ENCODE measurements at regions not wholly inside any gene's neighbourhood (a gene's known extent, or its start where the extent isn't known, plus 50 kb on each side); places are given as distances from the start of the nearest gene placed in this dataset.

- DNase-seq, result no peak
- TF ChIP-seq CTCF (IDR thresholded peaks at IDR 0.05), result no peak
- Mint-ChIP-seq H3K9me3 (no peaks in the 10 kb centered on the region), H3K27ac (no peak overlapping the region), H3K4me1 (ENCODE audit: low read depth) (no peaks in the 10 kb centered on the region), H3K27me3 (ENCODE audit: insufficient read depth) (peaks cover 22% of the 10 kb centered on the region; the same call in 1 of the 2 replicates), H3K4me3 (no peak overlapping the region), H3K36me3 (ENCODE audit: low read depth) (no peaks in the 10 kb centered on the region)
Measured at GRCh38 chr2:176542476-176542875, 273.2 kb downstream of the MTX2 start.

- Mint-ChIP-seq H3K4me3 (no peak overlapping the region), H3K27me3 (ENCODE audit: insufficient read depth) (peaks cover 19% of the 10 kb centered on the region; the same call in 1 of the 2 replicates), H3K27ac (no peak overlapping the region), H3K9me3 (no peaks in the 10 kb centered on the region), H3K4me1 (ENCODE audit: low read depth) (no peaks in the 10 kb centered on the region), H3K36me3 (ENCODE audit: low read depth) (no peaks in the 10 kb centered on the region)
- TF ChIP-seq CTCF (IDR thresholded peaks at IDR 0.05), result no peak
- no peak for DNase-seq
Measured at GRCh38 chr2:176544557-176544956, 275.3 kb downstream of the MTX2 start.

GRCh38 chr2:176544991-176545956 lies 276.0 kb downstream of the MTX2 start:
- H3K27me3 Mint-ChIP-seq (ENCODE audit: insufficient read depth), result peaks cover 17% of the 10 kb centered on the region; the same call in 1 of the 2 replicates
- no peak for DNase-seq
- no peaks in the 10 kb centered on the region for H3K9me3 Mint-ChIP-seq
- no peak for TF ChIP-seq CTCF (IDR thresholded peaks at IDR 0.05)
- no peaks in the 10 kb centered on the region for H3K4me1 Mint-ChIP-seq (ENCODE audit: low read depth)
- no peak overlapping the region for H3K4me3 Mint-ChIP-seq
- H3K36me3 Mint-ChIP-seq (ENCODE audit: low read depth), result no peaks in the 10 kb centered on the region
- no peak overlapping the region for H3K27ac Mint-ChIP-seq

GRCh38 chr2:176546550-176546949 lies 277.3 kb downstream of the MTX2 start:
- TF ChIP-seq CTCF (IDR thresholded peaks at IDR 0.05), result no peak
- no peaks in the 10 kb centered on the region for H3K36me3 Mint-ChIP-seq (ENCODE audit: low read depth)
- H3K4me3 Mint-ChIP-seq, result no peak overlapping the region
- DNase-seq, result no peak
- H3K4me1 Mint-ChIP-seq (ENCODE audit: low read depth), result no peaks in the 10 kb centered on the region
- H3K27me3 Mint-ChIP-seq (ENCODE audit: insufficient read depth), result peaks cover 13% of the 10 kb centered on the region; the same call in 1 of the 2 replicates
- no peak overlapping the region for H3K27ac Mint-ChIP-seq
- H3K9me3 Mint-ChIP-seq, result no peaks in the 10 kb centered on the region

- Mint-ChIP-seq H3K27ac (peak overlapping the region; percentile 61), H3K4me1 (ENCODE audit: low read depth) (peaks cover 30% of the 10 kb centered on the region), H3K36me3 (ENCODE audit: low read depth) (no peaks in the 10 kb centered on the region), H3K4me3 (peak overlapping the region; percentile 86), H3K27me3 (ENCODE audit: insufficient read depth) (peaks cover 3% of the 10 kb centered on the region; the same call in 1 of the 2 replicates), H3K9me3 (no peaks in the 10 kb centered on the region)
- no peak for TF ChIP-seq CTCF (IDR thresholded peaks at IDR 0.05)
- DNase-seq, result peak; percentile 82
Measured at GRCh38 chr2:176552501-176553135, 283.4 kb downstream of the MTX2 start.
